SK-N-SH (cell line): ENCODE measurements at regions not wholly inside any gene's neighbourhood (a gene's known extent, or its start where the extent isn't known, plus 50 kb on each side); places are given as distances from the start of the nearest gene placed in this dataset.

Experiments used
- CTCF ChIA-PET: fragments of 300-600, 350-600 bp; formaldehyde crosslinking; extraction: SDS; loops from one replicate; lab custom pipeline; 2021; lab: Yijun Ruan, JAX
- POLR2A ChIA-PET: fragments of 350-600 bp; sonication (Branson Sonifier 250); formaldehyde crosslinking; extraction: SDS; loops from one replicate; lab custom pipeline; 2020; ENCODE audit warnings: antibody characterized with exemption, inconsistent platforms; lab: Yijun Ruan, JAX
- DNase-seq: peaks from one replicate; pipeline ENCODE4 v3.0.0; 2012
- H2AFZ ChIP-seq: fragments of 200-600 bp; sonication (generic); 2 replicates; pipeline ENCODE4 v1.8.1; 2016; ENCODE audit warnings: antibody characterized with exemption, mild to moderate bottlenecking, low read depth
- H3F3A ChIP-seq: fragments of 200-600 bp; sonication (generic); replicated peaks from 2 replicates; pipeline ENCODE3; 2016; ENCODE audit warnings: antibody characterized with exemption, mild to moderate bottlenecking; ENCODE audit not compliant: insufficient read depth
- H3K27ac ChIP-seq, 2 experiments: fragments of 200-500 bp in 1 of 2; fragments of 200-600 bp in 1 of 2; sonication (Bioruptor generic) in 1 of 2; sonication (generic), shearing (Covaris generic) in 1 of 2; 2 replicates each; pipeline versions ENCODE4 v1.5.1 to v1.6.1; 2014 to 2016; ENCODE audit warnings: low read depth in 2 of 2, inconsistent platforms in 1 of 2, low read length in 1 of 2, mild to moderate bottlenecking in 1 of 2, mixed read lengths in 1 of 2
- H3K27me3 ChIP-seq: fragments of 200-600 bp; sonication (generic), shearing (Covaris generic); 2 replicates; pipeline ENCODE4 v1.6.1; 2016; ENCODE audit warnings: mixed run types; ENCODE audit not compliant: insufficient read depth
- H3K36me3 ChIP-seq, 2 experiments: fragments of 200-500 bp in 1 of 2; fragments of 200-600 bp in 1 of 2; sonication (Bioruptor generic) in 1 of 2; sonication (generic) in 1 of 2; replicated peaks in 1 of 2; 2 replicates each; pipeline versions ENCODE3 to v1.5.1; 2014 to 2016; ENCODE audit warnings: low read length in 1 of 2, mild to moderate bottlenecking in 1 of 2; ENCODE audit not compliant: insufficient read depth in 2 of 2, control insufficient read depth in 1 of 2
- H3K4me1 ChIP-seq, 2 experiments: fragments of 200-500 bp in 1 of 2; fragments of 200-600 bp in 1 of 2; sonication (Bioruptor generic) in 1 of 2; sonication (generic), shearing (Covaris generic) in 1 of 2; 2 replicates each; pipeline versions ENCODE4 v1.5.1 to v1.6.1; 2014 to 2016; ENCODE audit warnings: low read depth in 1 of 2, low read length in 1 of 2, mixed run types in 1 of 2; ENCODE audit not compliant: insufficient read depth in 2 of 2, control insufficient read depth in 1 of 2
- H3K4me2 ChIP-seq: fragments of 200-600 bp; sonication (generic), shearing (Covaris generic); 2 replicates; pipeline ENCODE4 v1.6.1; 2017; ENCODE audit warnings: mixed run types
- H3K4me3 ChIP-seq, 2 experiments: fragments of 200-500 bp in 1 of 2; fragments of 200-600 bp in 1 of 2; sonication (Bioruptor generic) in 1 of 2; sonication (generic), shearing (Covaris generic) in 1 of 2; 2 replicates each; pipeline versions ENCODE4 v1.5.1 to v1.8.1; 2014 to 2016; ENCODE audit warnings: low read depth in 2 of 2, inconsistent platforms in 1 of 2, low read length in 1 of 2, mild to moderate bottlenecking in 1 of 2, mixed read lengths in 1 of 2, moderate library complexity in 1 of 2
- H3K79me2 ChIP-seq: fragments of 200-600 bp; sonication (generic); 2 replicates; pipeline ENCODE4 v1.8.1; 2017; ENCODE audit warnings: mild to moderate bottlenecking; ENCODE audit not compliant: insufficient read depth
- H3K9ac ChIP-seq: fragments of 200-600 bp; sonication (generic); 2 replicates; pipeline ENCODE4 v1.6.1; 2017; ENCODE audit warnings: mixed run types
- H3K9me2 ChIP-seq: fragments of 200-600 bp; sonication (generic); 2 replicates; pipeline ENCODE4 v1.6.1; 2017; ENCODE audit warnings: mixed run types
- H3K9me3 ChIP-seq: fragments of 200-600 bp; sonication (generic); 2 replicates; pipeline ENCODE4 v1.6.1; 2017; ENCODE audit warnings: mixed run types, mild to moderate bottlenecking, moderate library complexity
- H4K20me1 ChIP-seq: fragments of 200-600 bp; sonication (generic); 2 replicates; pipeline ENCODE4 v1.6.1; 2017; ENCODE audit warnings: mild to moderate bottlenecking, mixed run types; ENCODE audit not compliant: insufficient read depth
- EZH2phosphoT487 ChIP-seq: fragments of 200-600 bp; sonication (generic); IDR thresholded peaks from 2 replicates; pipeline ENCODE4 v1.6.1; 2017; ENCODE audit warnings: low read depth, mixed run types, mild to moderate bottlenecking, antibody characterized with exemption, moderate library complexity, borderline replicate concordance
- FOSL2 ChIP-seq: IDR thresholded peaks from 2 replicates; pipeline ENCODE4 v1.4.0; 2012; ENCODE audit warnings: low read depth, mild to moderate bottlenecking, moderate library complexity, borderline replicate concordance
- GABPA ChIP-seq: IDR thresholded peaks from 2 replicates; pipeline ENCODE4 v1.4.0; 2012; ENCODE audit warnings: low read depth, mild to moderate bottlenecking
- MXI1 ChIP-seq: IDR thresholded peaks from 2 replicates; pipeline ENCODE4 v1.6.1; 2012; ENCODE audit warnings: mild to moderate bottlenecking, low read depth, low read length, improper control_type of control experiment
- NRF1 ChIP-seq: IDR thresholded peaks from 2 replicates; pipeline ENCODE4 v1.6.1; 2012; ENCODE audit warnings: low read depth, mild to moderate bottlenecking, low read length
- PBX3 ChIP-seq: IDR thresholded peaks from 2 replicates; pipeline ENCODE4; 2012
- RAD21 ChIP-seq: IDR thresholded peaks from 2 replicates; pipeline ENCODE4 v1.6.1; 2012; ENCODE audit warnings: mild to moderate bottlenecking, low read length
- RCOR1 ChIP-seq: fragments of 150-350 bp; IDR thresholded peaks from 2 replicates; pipeline ENCODE4 v1.6.1; 2017; ENCODE audit warnings: antibody characterized with exemption, low read length
- RFX5 ChIP-seq: IDR thresholded peaks from 2 replicates; pipeline ENCODE4 v1.6.1; 2012; ENCODE audit warnings: mild to moderate bottlenecking, improper control_type of control experiment, low read length
- RXRA ChIP-seq: IDR thresholded peaks from 2 replicates; pipeline ENCODE4 v1.4.0; 2012; ENCODE audit warnings: low read depth, mild to moderate bottlenecking, borderline replicate concordance
- SIN3A ChIP-seq: IDR thresholded peaks from 2 replicates; pipeline ENCODE4 v1.6.1; 2012; ENCODE audit warnings: low read depth, mild to moderate bottlenecking, low read length, moderate library complexity, borderline replicate concordance
- SMC3 ChIP-seq: IDR thresholded peaks from 2 replicates; pipeline ENCODE4 v1.6.1; 2012; ENCODE audit warnings: low read depth, low read length, improper control_type of control experiment
- TAF1 ChIP-seq: IDR thresholded peaks from 2 replicates; pipeline ENCODE4 v1.6.1; 2012; ENCODE audit warnings: low read depth, mild to moderate bottlenecking, low read length, moderate library complexity, borderline replicate concordance
- TEAD4 ChIP-seq: IDR thresholded peaks from 2 replicates; pipeline ENCODE4 v1.4.0; 2012; ENCODE audit warnings: mild to moderate bottlenecking, borderline replicate concordance; ENCODE audit not compliant: insufficient read depth
- USF1 ChIP-seq: IDR thresholded peaks from 2 replicates; pipeline ENCODE4 v1.4.0; 2012; ENCODE audit warnings: low read depth, borderline replicate concordance
- WGBS: methylation state at CpG from one replicate; pipeline ENCODE4 v1.1.6; 2017; ENCODE audit warnings: low lambda C conversion rate; 5-methylcytosine and 5-hydroxymethylcytosine counted together
- TF ChIP-seq, protein P1 (sequence below): IDR thresholded peaks from 2 replicates; pipeline ENCODE4 v1.4.0; 2012; ENCODE audit warnings: low read depth
- TF ChIP-seq, protein P2 (sequence below): fragments of 150-350 bp; IDR thresholded peaks from 2 replicates; pipeline ENCODE4 v1.6.1; 2017; ENCODE audit warnings: antibody characterized with exemption, low read length, low read depth, borderline replicate concordance

DNA sequence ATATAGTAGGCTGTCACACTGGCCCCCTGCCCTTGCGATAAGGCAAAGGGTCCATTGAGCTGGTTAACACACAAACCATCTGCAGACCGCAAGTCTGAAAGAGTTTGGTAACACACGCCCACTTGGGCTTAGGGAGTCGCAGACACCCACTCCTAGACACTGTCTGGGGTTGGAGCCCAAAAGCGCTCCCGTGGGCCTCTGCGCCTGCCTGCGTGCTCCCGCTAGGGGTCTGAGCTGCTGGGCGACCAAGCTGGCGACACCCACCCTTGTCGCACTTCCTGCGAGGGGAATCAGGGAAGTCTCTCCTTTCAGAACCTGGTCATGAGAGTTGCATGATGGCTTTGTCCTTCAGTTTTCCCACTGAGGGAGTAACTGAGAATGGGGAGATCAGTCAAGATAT, 653.0 kb downstream of the HTR1B start:
- CTCF ChIA-PET, result interaction anchor here (1.4 kb wide), 1 partner anchor 51 kb away, joined by 3 read pairs; no protein-coding TSS in a partner anchor
- H3K36me3 ChIP-seq, result no peaks in the 10 kb centered on the region

DNA sequence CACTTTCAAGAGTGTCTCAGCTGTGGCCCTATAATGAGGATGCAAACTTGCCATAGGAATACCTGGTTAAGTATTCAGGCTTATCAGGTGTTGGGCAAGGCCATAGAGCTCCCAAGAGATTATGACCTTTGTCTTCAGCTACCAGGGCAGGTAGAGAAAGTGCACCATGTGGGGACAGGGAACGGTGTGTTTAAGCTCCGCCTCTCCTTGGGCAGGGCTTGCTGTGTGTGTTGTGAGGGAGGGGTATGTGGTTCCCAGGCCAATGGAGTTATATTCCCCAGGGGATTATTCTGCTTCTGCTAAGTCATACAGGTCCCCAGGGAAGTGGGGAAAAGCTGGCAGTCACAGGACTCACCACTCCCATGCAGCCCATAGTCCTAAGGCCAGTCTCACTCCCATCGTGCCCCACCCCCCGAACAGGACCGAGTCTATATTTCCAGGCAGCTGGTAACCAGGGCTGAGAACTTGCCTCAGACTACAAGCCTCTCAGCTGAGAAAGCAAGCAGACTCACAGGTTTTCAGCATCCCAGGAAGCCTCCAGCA, 660.2 kb downstream of the HTR1B start:
- no peak for DNase-seq
- no peaks in the 10 kb centered on the region for H3K79me2 ChIP-seq
- no peak overlapping the region for H2AFZ ChIP-seq
- TF ChIP-seq, protein P1, sequence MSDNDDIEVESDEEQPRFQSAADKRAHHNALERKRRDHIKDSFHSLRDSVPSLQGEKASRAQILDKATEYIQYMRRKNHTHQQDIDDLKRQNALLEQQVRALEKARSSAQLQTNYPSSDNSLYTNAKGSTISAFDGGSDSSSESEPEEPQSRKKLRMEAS, result no peak
- TF ChIP-seq EZH2phosphoT487 (no peak), RFX5 (no peak), SMC3 (no peak), TEAD4 (no peak), SIN3A (no peak)
- no peak overlapping the region for H3K4me3 ChIP-seq
- ChIA-PET CTCF (interaction anchor here (1.3 kb wide), 1 partner anchor 58 kb away, joined by 3 read pairs; no protein-coding TSS in a partner anchor), POLR2A (no interaction called here)
- no peaks in the 10 kb centered on the region for H3K9me3 ChIP-seq
- no peaks in the 10 kb centered on the region for H3K4me1 ChIP-seq
- H4K20me1 ChIP-seq, result no peaks in the 10 kb centered on the region
- no peak overlapping the region for H3K27ac ChIP-seq
- no peaks in the 10 kb centered on the region for H3F3A ChIP-seq
- H3K9me2 ChIP-seq, result no peaks in the 10 kb centered on the region
- H3K27me3 ChIP-seq, result no peaks in the 10 kb centered on the region
- H3K4me2 ChIP-seq, result no peak overlapping the region
- H3K9ac ChIP-seq, result no peak overlapping the region
- 0% methylated on average over 2 of the region's 5 CpGs for WGBS
- no peaks in the 10 kb centered on the region for H3K36me3 ChIP-seq

More for the DNA sequence above, 653.0 kb downstream of the HTR1B start:
- H3K9me3 ChIP-seq, result no peaks in the 10 kb centered on the region
- no peak for TF ChIP-seq FOSL2
- TF ChIP-seq RXRA, result no peak
- TF ChIP-seq, protein P1, result no peak
- no peak for TF ChIP-seq SMC3
- TF ChIP-seq USF1, result no peak
- TF ChIP-seq TAF1, result no peak
- TF ChIP-seq PBX3, result no peak
- no peak for TF ChIP-seq GABPA
- TF ChIP-seq NRF1, result no peak
- TF ChIP-seq RCOR1, result no peak
- no peak for TF ChIP-seq RAD21
- no peak for TF ChIP-seq SIN3A
- TF ChIP-seq MXI1, result no peak
- TF ChIP-seq, protein P2, sequence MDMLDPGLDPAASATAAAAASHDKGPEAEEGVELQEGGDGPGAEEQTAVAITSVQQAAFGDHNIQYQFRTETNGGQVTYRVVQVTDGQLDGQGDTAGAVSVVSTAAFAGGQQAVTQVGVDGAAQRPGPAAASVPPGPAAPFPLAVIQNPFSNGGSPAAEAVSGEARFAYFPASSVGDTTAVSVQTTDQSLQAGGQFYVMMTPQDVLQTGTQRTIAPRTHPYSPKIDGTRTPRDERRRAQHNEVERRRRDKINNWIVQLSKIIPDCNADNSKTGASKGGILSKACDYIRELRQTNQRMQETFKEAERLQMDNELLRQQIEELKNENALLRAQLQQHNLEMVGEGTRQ, result no peak
- TF ChIP-seq, all 33 proteins: peak for 0
- no peaks in the 10 kb centered on the region for H3K4me1 ChIP-seq
- no peak overlapping the region for H3K9ac ChIP-seq
- H3K79me2 ChIP-seq, result no peaks in the 10 kb centered on the region
- H3K27me3 ChIP-seq, result no peaks in the 10 kb centered on the region
- no peak overlapping the region for H2AFZ ChIP-seq
- 48% methylated on average over 13 of the region's 13 CpGs for WGBS
- H3K9me2 ChIP-seq, result no peaks in the 10 kb centered on the region
- no peak overlapping the region for H3K4me2 ChIP-seq
- no peak overlapping the region for H3K27ac ChIP-seq
- no peaks in the 10 kb centered on the region for H3F3A ChIP-seq
- POLR2A ChIA-PET, result no interaction called here
- no peaks in the 10 kb centered on the region for H4K20me1 ChIP-seq
- no peak overlapping the region for H3K4me3 ChIP-seq
- no peak for DNase-seq
